H9 (cell line): ENCODE measurements at regions not wholly inside any gene's neighbourhood (a gene's known extent, or its start where the extent isn't known, plus 50 kb on each side); places are given as distances from the start of the nearest gene placed in this dataset.

Experiments used
- DNase-seq: peaks from one replicate; pipeline ENCODE4 v3.0.0-alpha.2; 2017
- H2AFZ ChIP-seq: one replicate; pipeline ENCODE4 v1.6.1; 2013; ENCODE audit warnings: mild to moderate bottlenecking, low read length, control low read depth, moderate library complexity
- H2AK5ac ChIP-seq: 2 replicates; pipeline ENCODE4 v1.6.1; 2013; ENCODE audit warnings: low read length, control low read depth, mixed read lengths; ENCODE audit not compliant: insufficient read length
- H2BK120ac ChIP-seq: one replicate; pipeline ENCODE4 v1.6.1; 2013; ENCODE audit warnings: low read depth, mild to moderate bottlenecking, low read length, control low read depth, inconsistent platforms; ENCODE audit not compliant: poor library complexity, severe bottlenecking
- H2BK12ac ChIP-seq: 2 replicates; pipeline ENCODE4 v1.6.1; 2013; ENCODE audit warnings: low read length, control low read depth, mixed read lengths, low read depth; ENCODE audit not compliant: insufficient read length
- H2BK15ac ChIP-seq: 2 replicates; pipeline ENCODE4 v1.6.1; 2013; ENCODE audit warnings: low read depth, low read length, control low read depth
- H2BK20ac ChIP-seq: one replicate; pipeline ENCODE4 v1.6.1; 2013; ENCODE audit warnings: low read depth, mild to moderate bottlenecking, low read length, control low read depth, inconsistent platforms; ENCODE audit not compliant: poor library complexity, severe bottlenecking
- H2BK5ac ChIP-seq: 2 replicates; pipeline ENCODE4 v1.6.1; 2013; ENCODE audit warnings: low read length, control low read depth, mixed read lengths; ENCODE audit not compliant: insufficient read length
- H3K14ac ChIP-seq: 2 replicates; pipeline ENCODE4 v1.6.1; 2013; ENCODE audit warnings: low read length, control low read depth; ENCODE audit not compliant: insufficient read depth
- H3K18ac ChIP-seq: 2 replicates; pipeline ENCODE4 v1.6.1; 2013; ENCODE audit warnings: low read depth, mild to moderate bottlenecking, mixed read lengths, low read length, control low read depth; ENCODE audit not compliant: insufficient read length
- H3K23ac ChIP-seq: 2 replicates; pipeline ENCODE4 v1.6.1; 2013; ENCODE audit warnings: low read length, control low read depth, mixed read lengths, low read depth; ENCODE audit not compliant: insufficient read length
- H3K23me2 ChIP-seq: 2 replicates; pipeline ENCODE4 v1.6.1; 2013; ENCODE audit warnings: low read depth, mild to moderate bottlenecking, mixed read lengths, low read length, control low read depth; ENCODE audit not compliant: insufficient read length, poor library complexity, severe bottlenecking
- H3K27ac ChIP-seq: 2 replicates; pipeline ENCODE4 v1.5.1; 2013; ENCODE audit warnings: low read length, control low read depth, mixed read lengths, low read depth; ENCODE audit not compliant: insufficient read length
- H3K27me3 ChIP-seq: 2 replicates; pipeline ENCODE4 v1.6.1; 2013; ENCODE audit warnings: low read length, control low read depth, inconsistent platforms; ENCODE audit not compliant: insufficient read depth
- H3K4ac ChIP-seq: 2 replicates; pipeline ENCODE4 v1.6.1; 2013; ENCODE audit warnings: low read depth, mild to moderate bottlenecking, control low read depth, inconsistent platforms, low read length, moderate library complexity
- H3K4me1 ChIP-seq: 2 replicates; pipeline ENCODE4 v1.6.1; 2013; ENCODE audit warnings: low read length, control low read depth, inconsistent platforms; ENCODE audit not compliant: insufficient read depth
- H3K4me2 ChIP-seq: 2 replicates; pipeline ENCODE4 v1.6.1; 2013; ENCODE audit warnings: low read length, control low read depth, mixed read lengths; ENCODE audit not compliant: insufficient read length, insufficient read depth
- H3K56ac ChIP-seq: 2 replicates; pipeline ENCODE4 v1.6.1; 2013; ENCODE audit warnings: low read depth, mild to moderate bottlenecking, mixed read lengths, low read length, control low read depth; ENCODE audit not compliant: insufficient read length
- H3K79me1 ChIP-seq: 2 replicates; pipeline ENCODE4 v1.6.1; 2013; ENCODE audit warnings: low read depth, mild to moderate bottlenecking, moderate library complexity, low read length, control low read depth, inconsistent platforms; ENCODE audit not compliant: insufficient read depth, poor library complexity, severe bottlenecking
- H3K79me2 ChIP-seq: 2 replicates; pipeline ENCODE4 v1.6.1; 2013; ENCODE audit warnings: low read length, control low read depth, inconsistent platforms; ENCODE audit not compliant: insufficient read depth
- H3K9ac ChIP-seq: 2 replicates; pipeline ENCODE4 v1.6.1; 2013; ENCODE audit warnings: low read length, control low read depth, mixed read lengths; ENCODE audit not compliant: insufficient read length; ENCODE audit errors: extremely low read depth
- H3K9me3 ChIP-seq: one replicate; pipeline ENCODE4 v1.6.1; 2013; ENCODE audit warnings: low read depth, low read length, inconsistent platforms; ENCODE audit not compliant: control insufficient read depth
- H3T11ph ChIP-seq: one replicate; pipeline ENCODE4 v1.6.1; 2013; ENCODE audit warnings: mild to moderate bottlenecking, low read length, control low read depth, inconsistent platforms
- H4K20me1 ChIP-seq: one replicate; pipeline ENCODE4 v1.6.1; 2013; ENCODE audit not compliant: control insufficient read depth, insufficient read length, insufficient read depth
- H4K5ac ChIP-seq: 2 replicates; pipeline ENCODE4 v1.6.1; 2013; ENCODE audit warnings: low read depth, mild to moderate bottlenecking, mixed read lengths, low read length, control low read depth; ENCODE audit not compliant: insufficient read length
- H4K8ac ChIP-seq: replicated peaks from 2 replicates; pipeline ENCODE4 v1.6.1; 2013; ENCODE audit warnings: low read length, control low read depth, mixed read lengths, low read depth; ENCODE audit not compliant: insufficient read length
- H4K91ac ChIP-seq: 2 replicates; pipeline ENCODE4 v1.6.1; 2013; ENCODE audit warnings: low read depth, mild to moderate bottlenecking, moderate library complexity, mixed read lengths, low read length, control low read depth; ENCODE audit not compliant: insufficient read length
- H3K27ac Mint-ChIP-seq, 3 experiments: 2 replicates in 2 of 3; 3 replicates in 1 of 3; pipeline ENCODE4 v1.8.0; 2020 to 2021; ENCODE audit warnings: mixed read lengths in 3 of 3, mild to moderate bottlenecking in 1 of 3, moderate library complexity in 1 of 3
- H3K27me3 Mint-ChIP-seq: 2 replicates; pipeline ENCODE4 v1.8.0; 2021; ENCODE audit warnings: low read depth, mild to moderate bottlenecking, moderate library complexity, mixed read lengths
- H3K36me3 Mint-ChIP-seq, 3 experiments: 2 replicates in 2 of 3; 3 replicates in 1 of 3; pipeline ENCODE4 v1.8.0; 2020 to 2021; ENCODE audit warnings: low read depth in 3 of 3, mixed read lengths in 3 of 3; ENCODE audit not compliant: insufficient read depth in 1 of 3
- H3K4me1 Mint-ChIP-seq, 2 experiments: 2 replicates each; pipeline ENCODE4 v1.8.0; 2020; ENCODE audit warnings: mixed read lengths in 2 of 2
- H3K4me3 Mint-ChIP-seq, 2 experiments: 2 replicates in 1 of 2; 3 replicates in 1 of 2; pipeline ENCODE4 v1.8.0; 2020 to 2021; ENCODE audit warnings: mild to moderate bottlenecking in 2 of 2, mixed read lengths in 2 of 2, moderate library complexity in 1 of 2
- H3K9me3 Mint-ChIP-seq, 2 experiments: 2 replicates in 1 of 2; 3 replicates in 1 of 2; pipeline ENCODE4 v1.8.0; 2020; ENCODE audit warnings: mild to moderate bottlenecking in 2 of 2, mixed read lengths in 2 of 2, moderate library complexity in 1 of 2
- WGBS: extraction: QIAGEN DNeasy Blood & Tissue Kit; methylation state at CpG from one replicate; pipeline ENCODE4 v1.1.7; 2013; ENCODE audit warnings: missing lambda C conversion rate, low lambda C conversion rate, mixed read lengths; ENCODE audit not compliant: insufficient read length; ENCODE audit errors: extremely low coverage; 5-methylcytosine and 5-hydroxymethylcytosine counted together
- TF ChIP-seq, protein P1 (sequence below): fragments of 200-600 bp; sonication (generic); conservative IDR thresholded peaks from 3 replicates; pipeline ENCODE4 v1.8.0; 2021; ENCODE audit warnings: antibody characterized with exemption, mild to moderate bottlenecking

DNA sequence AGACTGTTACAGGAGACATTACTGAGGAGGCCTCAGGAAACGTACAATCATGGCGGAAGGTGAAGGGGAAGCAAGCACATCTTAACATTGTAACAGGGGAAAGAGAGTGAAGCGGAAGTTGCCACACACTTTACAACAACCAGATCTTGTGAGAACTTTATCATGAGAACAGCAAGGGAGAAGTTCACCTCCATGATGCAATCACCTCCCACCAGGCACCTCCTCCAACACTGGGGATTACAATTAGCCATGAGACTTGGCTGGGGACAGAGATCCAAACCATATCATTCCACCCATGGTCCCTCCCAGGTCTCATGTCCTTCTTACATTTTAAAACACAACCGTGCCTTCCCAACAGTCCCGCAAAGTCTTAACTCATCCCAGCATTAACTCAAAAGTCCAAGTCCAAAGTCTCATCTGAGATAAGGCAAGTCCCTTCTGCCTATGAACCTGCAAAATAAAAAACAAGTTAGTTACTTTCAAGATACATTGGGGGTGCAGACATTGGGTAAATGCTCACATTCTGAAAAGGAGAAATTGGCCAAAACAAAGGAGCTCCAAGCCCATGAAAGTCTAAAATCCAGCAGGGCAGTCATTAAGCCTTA, 138.3 kb downstream of the TMEM161B start:
- no peaks in the 10 kb centered on the region for H3K79me1 ChIP-seq
- no peaks in the 10 kb centered on the region for H4K20me1 ChIP-seq
- H3K14ac ChIP-seq = no peak overlapping the region
- no peak overlapping the region for H3K4ac ChIP-seq
- H4K5ac ChIP-seq = no peak overlapping the region
- H2BK120ac ChIP-seq = no peak overlapping the region
- TF ChIP-seq, protein P1, sequence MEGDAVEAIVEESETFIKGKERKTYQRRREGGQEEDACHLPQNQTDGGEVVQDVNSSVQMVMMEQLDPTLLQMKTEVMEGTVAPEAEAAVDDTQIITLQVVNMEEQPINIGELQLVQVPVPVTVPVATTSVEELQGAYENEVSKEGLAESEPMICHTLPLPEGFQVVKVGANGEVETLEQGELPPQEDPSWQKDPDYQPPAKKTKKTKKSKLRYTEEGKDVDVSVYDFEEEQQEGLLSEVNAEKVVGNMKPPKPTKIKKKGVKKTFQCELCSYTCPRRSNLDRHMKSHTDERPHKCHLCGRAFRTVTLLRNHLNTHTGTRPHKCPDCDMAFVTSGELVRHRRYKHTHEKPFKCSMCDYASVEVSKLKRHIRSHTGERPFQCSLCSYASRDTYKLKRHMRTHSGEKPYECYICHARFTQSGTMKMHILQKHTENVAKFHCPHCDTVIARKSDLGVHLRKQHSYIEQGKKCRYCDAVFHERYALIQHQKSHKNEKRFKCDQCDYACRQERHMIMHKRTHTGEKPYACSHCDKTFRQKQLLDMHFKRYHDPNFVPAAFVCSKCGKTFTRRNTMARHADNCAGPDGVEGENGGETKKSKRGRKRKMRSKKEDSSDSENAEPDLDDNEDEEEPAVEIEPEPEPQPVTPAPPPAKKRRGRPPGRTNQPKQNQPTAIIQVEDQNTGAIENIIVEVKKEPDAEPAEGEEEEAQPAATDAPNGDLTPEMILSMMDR = no peak
- no peaks in the 10 kb centered on the region for H3K79me2 ChIP-seq
- no peak overlapping the region for H4K8ac ChIP-seq
- Mint-ChIP-seq H3K27me3 (no peaks in the 10 kb centered on the region), H3K4me3 (no peak overlapping the region), H3K4me1 (no peaks in the 10 kb centered on the region), H3K36me3 (peaks cover 0 to under 1% (median under 1%) of the 10 kb centered on the region in 3 experiments; a peak in 3 of 7 replicates), H3K27ac (no peak overlapping the region), H3K9me3 (no peaks in the 10 kb centered on the region)
- no peak overlapping the region for H2BK12ac ChIP-seq
- no peak overlapping the region for H3K23ac ChIP-seq
- H2AK5ac ChIP-seq = no peak overlapping the region
- no peak overlapping the region for H2AFZ ChIP-seq
- no peak overlapping the region for H2BK5ac ChIP-seq
- no peak overlapping the region for H4K91ac ChIP-seq
- DNase-seq = no peak
- no peaks in the 10 kb centered on the region for H3K27me3 ChIP-seq
- H3K9ac ChIP-seq = no peak overlapping the region
- H3K9me3 ChIP-seq = no peaks in the 10 kb centered on the region
- H3K23me2 ChIP-seq = no peaks in the 10 kb centered on the region
- H3K27ac ChIP-seq = no peak overlapping the region
- no peaks in the 10 kb centered on the region for H3K4me1 ChIP-seq
- H3K18ac ChIP-seq = no peak overlapping the region
- no peak overlapping the region for H3K56ac ChIP-seq
- no peak overlapping the region for H2BK20ac ChIP-seq
- whole genome bisulfite sequencing = no CpG with 5 or more reads among the region's 5 CpGs
- no peak overlapping the region for H2BK15ac ChIP-seq
- H3K4me2 ChIP-seq = no peak overlapping the region
- no peak overlapping the region for H3T11ph ChIP-seq
